ENCODE measurements at regions not wholly inside any gene's neighbourhood (a gene's known extent, or its start where the extent isn't known, plus 50 kb on each side); places are given as distances from the start of the nearest gene placed in this dataset.

DNA sequence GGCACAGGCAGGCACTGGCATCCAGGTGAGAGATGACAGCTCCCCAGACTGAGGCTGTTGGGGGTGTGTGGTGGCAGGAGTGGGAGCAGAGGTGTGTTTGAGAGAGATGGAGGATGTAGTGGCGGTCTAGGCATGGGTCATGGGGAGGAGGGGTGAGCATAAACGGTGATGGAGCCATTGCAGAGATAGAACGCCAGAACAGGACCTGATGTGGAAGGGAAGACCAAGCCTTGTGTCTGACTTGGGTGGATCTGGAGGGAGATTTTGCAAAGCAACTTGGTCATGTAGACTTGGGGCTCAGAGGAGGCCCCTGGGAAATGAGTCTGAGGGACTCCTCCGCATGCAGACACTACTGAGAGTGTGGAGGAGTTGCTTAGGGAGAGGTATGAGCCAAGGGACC lies 50.0 kb upstream of the CLDN5 start:
- no peak for DNase-seq

- DNase-seq: no peak
Observed at GRCh38 chr22:19576460-19577421, 52.5 kb upstream of the CLDN5 start.

DNA sequence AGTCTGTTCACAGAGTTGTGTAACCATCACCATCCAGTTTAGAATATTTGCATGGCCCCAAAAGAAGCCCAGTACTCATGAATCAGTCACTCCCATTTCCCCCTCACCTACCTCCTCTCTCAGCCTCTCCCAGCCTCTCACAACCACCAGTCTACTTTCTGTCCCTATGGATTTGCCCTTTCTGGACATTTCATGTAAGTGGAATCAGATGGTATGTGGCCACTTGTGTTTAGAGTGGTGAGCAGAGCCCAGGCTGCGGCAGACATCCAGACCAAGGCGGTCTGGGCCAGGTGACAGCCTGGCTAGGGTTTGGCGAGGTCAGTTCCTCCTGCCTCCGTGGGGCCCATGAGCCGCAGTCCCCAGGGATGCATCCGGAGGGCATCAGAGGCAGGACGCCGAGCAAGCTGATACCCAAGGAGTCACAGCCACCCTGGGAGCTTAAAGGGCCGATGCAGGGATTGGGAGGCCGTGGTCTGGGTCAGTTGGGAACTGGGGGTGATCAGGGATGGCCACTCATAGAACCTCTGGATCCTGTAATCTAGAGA lies 53.3 kb upstream of the CLDN5 start:
- no peak for DNase-seq

- no peak for DNase-seq
Observed at GRCh38 chr22:19578180-19579004, 54.2 kb upstream of the CLDN5 start.

DNA sequence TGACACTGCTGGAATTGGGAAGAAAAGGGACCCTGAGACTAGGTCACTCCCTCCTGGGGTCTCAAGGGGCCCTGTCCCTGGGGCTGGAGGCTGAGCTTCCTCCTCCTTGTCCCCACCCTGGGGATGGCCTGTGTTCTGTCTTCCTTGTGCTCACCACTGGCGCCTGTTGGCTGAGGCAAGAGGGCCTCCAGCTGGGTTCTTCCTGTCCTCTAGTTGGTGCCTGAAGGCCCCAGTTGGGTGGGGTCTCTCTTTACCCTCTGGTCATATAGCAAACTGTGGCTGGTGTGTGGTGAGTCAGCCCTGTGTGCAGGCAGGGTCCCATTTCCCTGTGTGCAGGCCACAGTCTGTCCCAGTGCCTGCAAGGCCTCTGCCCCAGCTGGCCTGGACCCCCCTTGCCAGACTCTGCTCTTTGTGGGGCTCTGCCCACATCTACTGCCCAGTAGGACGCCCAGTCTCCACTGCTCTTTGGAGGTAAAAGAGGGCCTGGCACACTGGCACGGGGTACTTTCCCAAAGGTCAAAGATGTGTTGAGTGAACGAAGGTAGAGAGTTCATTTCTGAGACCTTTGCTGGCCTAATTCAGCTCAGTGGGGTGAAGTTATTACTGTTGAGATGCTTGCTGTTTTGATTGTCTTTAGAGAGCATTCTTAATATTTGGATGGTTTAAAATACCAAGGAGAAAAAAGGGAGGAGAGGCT lies 55.1 kb upstream of the CLDN5 start:
- no peak for DNase-seq

- DNase-seq: no peak
Observed at GRCh38 chr22:19579880-19580279, 55.7 kb upstream of the CLDN5 start.

DNA sequence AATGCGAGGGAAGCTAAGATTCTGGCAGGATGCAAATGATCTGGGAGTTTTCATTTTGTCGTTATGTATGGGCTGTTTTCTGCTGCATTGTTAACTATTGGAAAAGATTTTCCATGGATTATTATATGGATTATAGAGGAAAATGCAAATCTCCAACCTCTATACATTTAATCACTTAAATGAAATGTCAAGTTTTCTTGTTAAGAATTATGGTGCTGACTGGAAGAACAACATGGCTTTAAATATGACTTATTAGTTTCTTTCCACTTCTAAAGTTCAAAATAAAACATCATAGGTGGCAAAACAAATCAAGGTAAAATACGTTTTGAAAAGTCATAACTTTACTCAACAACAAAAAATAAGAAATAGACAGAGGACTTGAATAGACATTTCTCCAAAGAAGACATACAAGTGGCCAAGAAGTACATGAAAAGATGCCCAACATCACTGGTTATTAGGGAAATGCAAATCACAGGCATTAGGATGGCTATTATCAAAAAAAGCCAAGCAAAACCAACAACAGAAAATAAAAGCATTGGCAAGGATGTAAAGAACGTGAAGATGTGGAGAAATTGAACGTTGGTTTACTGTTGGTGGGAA lies 56.2 kb upstream of the CLDN5 start:
- DNase-seq: no peak

DNA sequence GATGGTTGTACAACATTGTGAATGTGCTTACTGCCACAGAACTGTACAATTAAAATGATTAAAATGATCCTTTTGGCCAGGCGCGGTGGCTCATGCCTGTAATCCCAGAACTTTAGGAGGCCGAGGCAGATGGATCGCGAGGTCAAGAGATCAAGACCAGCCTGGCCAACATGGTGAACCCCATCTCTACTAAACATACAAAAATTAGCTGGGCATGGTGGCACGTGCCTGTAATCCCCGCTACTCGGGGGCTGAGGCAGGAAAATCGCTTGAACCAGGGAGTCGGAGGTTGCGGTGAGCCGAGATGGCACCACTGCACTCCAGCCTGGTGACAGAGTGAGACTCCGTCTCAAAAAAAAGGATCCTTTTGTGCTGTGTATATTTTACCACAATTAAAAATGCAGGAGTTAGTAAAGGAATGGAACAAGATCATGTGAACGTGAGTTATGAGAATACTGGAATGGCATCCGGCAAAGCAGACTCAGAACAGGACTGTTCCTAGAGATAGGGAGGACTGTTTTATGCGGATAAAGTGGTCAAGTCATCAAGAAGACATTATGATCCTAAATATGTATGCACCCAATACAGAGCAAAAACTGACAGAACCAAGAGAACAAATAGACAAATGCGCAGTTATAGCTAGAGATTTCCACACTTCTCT lies 58.0 kb upstream of the CLDN5 start:
- DNase-seq: no peak

DNA sequence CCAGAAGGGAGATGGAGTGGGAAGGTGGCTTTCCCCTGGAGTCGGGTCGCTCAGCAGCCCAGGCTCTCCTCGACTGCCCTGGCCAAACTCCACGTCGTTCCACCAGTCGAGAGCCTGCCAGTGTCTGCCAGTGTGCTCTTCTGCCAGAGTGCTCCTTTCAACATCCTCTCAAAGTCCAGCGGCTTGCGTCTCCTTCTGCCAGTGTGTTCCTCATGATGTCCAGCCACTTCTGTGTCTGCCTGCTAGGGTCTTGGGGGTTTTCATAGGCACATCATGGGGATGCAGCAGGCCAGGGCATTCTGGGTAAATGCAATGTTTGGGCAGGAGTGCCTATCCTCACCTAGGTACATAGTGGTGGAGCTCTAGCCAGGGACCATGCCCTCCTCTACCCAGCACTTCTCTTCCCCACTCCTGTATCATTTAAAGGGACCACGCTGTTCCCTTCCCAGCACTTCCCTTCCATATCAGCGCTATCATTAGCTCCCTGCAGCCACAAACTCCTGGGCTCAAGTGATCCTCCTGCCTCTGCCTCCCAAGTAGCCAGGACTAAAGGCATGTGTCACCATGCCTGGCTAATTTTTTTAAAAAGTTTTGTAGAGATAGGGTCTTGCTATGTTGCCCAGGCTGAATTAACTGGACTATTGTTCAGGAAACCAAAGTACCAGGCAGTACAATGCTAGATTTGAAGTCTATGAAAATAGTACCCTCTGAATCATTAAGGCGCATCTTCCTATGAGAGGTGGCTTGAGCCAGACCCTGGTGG lies 62.9 kb upstream of the CLDN5 start:
- no peak for DNase-seq

- peak; percentile 28 for DNase-seq
Observed at GRCh38 chr22:19590696-19591095, 66.5 kb upstream of the CLDN5 start.

DNA sequence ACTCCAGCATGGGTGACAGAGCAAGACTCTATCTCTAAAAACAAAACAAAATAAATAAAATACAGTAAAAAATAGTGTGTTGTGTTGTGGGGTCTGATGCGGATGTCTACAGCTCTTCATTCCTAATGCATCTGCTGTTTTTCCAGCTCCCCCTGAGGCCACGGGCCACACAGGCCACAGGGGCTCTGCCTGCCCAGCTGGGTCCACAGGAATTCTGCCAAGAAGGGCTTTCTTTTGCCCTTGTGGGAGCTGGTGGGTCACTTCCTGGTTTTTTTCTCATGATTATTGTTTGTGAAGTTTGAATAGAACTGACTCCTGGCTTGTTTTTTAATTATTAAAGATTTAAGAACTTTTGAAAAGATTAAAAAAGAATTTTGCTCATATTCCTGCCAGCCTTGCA lies 67.4 kb upstream of the CLDN5 start:
- DNase-seq: no peak

- no peak for DNase-seq
Observed at GRCh38 chr22:19592464-19592863, 68.3 kb upstream of the CLDN5 start.

DNA sequence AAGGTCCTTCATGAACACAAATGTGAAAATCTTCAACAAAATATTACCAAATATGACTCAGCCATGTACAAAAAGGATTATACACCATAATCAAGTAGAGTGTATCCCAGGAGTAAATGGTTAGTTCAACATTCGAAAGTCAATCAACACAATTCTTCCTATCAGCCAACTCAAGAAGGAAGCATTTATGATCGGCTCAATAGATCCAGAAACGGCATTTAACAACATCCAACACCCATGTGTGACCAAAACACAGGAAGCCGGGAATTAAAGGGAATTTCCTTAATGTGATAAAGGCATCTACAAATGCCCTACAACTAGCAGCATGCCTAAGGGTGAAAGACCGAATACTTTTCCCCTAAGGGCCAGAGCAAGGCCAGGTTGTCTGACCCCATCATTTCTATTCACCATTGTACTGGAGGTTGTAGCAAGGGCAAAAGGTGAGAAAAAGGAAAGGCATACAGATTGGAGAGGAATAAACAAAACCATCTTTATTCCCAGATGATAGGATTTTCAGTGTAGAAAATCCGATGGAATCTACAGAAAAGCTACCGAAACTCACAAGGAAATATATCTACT lies 69.9 kb upstream of the CLDN5 start:
- DNase-seq: no peak

GRCh38 chr22:19595532-19595931 lies 71.3 kb upstream of the CLDN5 start:
- no peak for DNase-seq

DNA sequence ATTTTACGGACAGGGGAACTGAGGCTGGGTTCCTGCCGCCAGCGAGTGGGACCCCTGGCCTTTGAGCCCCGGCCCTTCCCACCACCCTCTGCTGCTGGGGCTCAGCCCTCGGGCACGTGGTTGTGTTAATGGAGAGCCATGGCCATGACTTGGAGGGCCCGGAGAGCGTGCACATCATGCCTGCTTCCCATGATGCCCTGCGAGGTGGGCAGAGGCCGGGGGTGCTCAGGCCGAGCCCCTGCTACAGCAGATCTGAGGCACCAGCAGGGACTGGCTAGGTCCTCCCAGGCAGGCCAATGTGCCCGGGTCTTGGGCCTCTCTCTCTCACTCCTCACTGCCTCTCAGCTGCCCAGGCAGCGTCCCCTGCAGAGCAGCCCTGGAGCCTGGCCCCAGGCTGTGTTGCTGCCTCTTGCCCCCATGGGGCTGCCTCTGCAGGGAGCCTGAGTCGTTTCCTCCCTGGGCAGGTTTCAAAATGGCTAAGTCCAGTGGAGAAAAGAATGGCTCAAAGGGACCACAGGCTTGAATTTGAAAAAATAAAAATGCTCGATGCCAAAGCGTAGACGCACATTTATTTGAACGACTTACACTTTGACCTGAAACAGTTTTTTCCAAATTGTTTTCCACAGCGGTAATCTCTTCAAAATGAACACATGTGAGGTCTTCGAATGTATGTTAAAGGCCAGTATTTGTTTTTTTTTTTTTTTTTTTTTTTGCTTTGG lies 72.6 kb upstream of the CLDN5 start:
- DNase-seq: peak; percentile 88

DNA sequence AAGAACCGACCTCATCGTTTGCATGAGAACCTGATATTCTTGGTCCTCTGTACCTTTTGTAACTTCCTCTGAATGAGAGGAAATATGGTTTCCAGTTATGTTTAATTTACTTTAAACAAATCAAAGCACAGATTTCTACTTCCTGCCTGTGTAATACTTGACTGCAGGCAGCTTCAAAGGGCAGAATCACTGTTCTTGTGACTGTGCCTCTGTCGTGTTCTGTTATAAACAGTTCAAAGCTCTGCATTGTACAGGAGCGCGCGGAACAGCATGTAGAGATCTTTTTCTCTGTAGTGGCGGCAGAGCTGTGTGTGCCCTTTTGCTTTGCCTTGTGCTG lies 73.2 kb upstream of the CLDN5 start:
- no peak for DNase-seq

DNA sequence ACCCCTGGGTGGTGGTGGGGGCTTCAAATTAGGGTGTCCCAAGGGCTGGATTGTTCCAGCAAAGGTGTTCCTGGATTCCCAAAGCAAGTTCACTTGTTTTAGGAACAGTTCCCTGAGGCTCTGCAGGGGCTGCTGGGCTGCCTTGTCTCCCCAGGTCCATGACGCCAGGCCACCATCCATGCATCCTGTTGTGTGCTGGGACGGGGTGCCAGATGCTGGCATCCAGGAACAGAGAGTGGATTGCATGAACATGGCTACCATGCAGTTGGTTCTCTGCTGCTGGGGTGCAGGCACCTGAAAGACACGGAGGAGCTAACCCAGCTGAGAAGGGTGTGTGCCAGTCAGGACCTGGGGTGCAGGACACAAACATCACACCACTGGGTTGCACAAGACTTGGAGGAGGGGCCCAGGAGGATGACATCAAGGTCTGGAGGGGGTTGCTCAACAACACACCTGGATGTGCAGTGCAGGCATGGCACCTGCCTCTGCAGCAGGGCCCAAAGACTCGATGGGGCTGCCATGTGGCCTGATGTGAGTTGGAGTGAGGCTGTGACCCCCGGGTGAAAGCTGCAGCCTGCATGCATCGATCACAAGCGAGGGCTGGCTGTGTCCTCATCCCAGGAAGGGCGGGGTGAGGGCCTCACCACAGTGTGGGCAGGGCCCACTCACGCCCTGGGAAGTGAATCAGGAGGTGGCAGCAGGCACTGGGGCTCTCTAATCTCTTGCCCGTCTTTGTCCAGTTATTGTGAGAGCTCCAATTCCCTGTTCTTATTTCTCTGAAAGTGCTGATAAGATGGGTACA lies 74.0 kb upstream of the CLDN5 start:
- DNase-seq: peak; percentile 10

DNA sequence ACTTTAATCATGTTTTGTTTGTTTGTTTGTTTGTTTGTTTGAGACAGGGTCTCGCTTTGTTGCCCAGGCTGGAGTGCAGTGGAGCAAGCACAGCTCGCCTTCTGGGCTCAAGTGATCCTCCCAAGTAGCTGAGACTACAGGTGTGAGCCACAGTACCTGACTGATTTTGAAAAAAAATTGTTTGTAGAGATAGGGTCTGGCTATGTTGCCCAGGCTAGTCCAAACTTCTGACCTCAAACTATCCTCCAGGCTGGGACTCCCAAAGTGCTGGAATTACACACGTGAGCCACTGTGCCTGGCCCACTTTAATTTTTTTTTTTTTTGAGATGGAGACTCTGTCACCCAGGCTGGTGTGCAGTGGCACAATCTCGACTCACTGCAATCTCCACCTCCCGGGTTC lies 74.8 kb upstream of the CLDN5 start:
- no peak for DNase-seq

GRCh38 chr22:19599626-19600243 lies 75.5 kb upstream of the CLDN5 start:
- DNase-seq: peak; percentile 61

Data from NCI-H146 (cell line).